H1 (cell line): ENCODE measurements at regions not wholly inside any gene's neighbourhood (a gene's known extent, or its start where the extent isn't known, plus 50 kb on each side); places are given as distances from the start of the nearest gene placed in this dataset.

ENCODE experiments used
- CTCF ChIA-PET: fragments of 300-600 bp; sonication (Branson Sonifier 250); formaldehyde crosslinking; loops from one replicate; lab custom pipeline; 2021; ENCODE audit not compliant: partially characterized antibody; lab: Charles Lee
- POLR2A ChIA-PET: fragments of 300-600 bp; sonication (Branson Sonifier 250); formaldehyde crosslinking; loops from one replicate; lab custom pipeline; 2021; ENCODE audit warnings: inconsistent platforms; ENCODE audit not compliant: partially characterized antibody; lab: Charles Lee
- DNase-seq, 2 experiments: peaks; one replicate each; pipeline versions ENCODE4 v3.0.0 to v3.0.0-alpha.2; 2010 to 2022; ENCODE audit warnings: low spot score in 2 of 2, low read depth in 1 of 2, mixed read lengths in 1 of 2
- FAIRE-seq: peaks from 2 replicates; lab custom pipeline; 2011; peaks lifted over from hg19 to GRCh38; lab: Jason Lieb, UNC
- H2AFZ ChIP-seq: 2 replicates; pipeline ENCODE4 v1.8.1; 2012; ENCODE audit warnings: low read length, inconsistent platforms
- H2AK5ac ChIP-seq: 2 replicates; pipeline ENCODE4 v1.6.1; 2013; ENCODE audit warnings: low read depth, low read length
- H2BK120ac ChIP-seq: replicated peaks from 2 replicates; pipeline ENCODE3; 2013; ENCODE audit warnings: low read depth, low read length, inconsistent platforms
- H2BK12ac ChIP-seq: 2 replicates; pipeline ENCODE4 v1.6.1; 2013; ENCODE audit warnings: low read depth, low read length
- H2BK15ac ChIP-seq: 2 replicates; pipeline ENCODE4 v1.6.1; 2013; ENCODE audit warnings: low read length
- H2BK20ac ChIP-seq: 2 replicates; pipeline ENCODE4 v1.6.1; 2013; ENCODE audit warnings: low read length
- H2BK5ac ChIP-seq: 2 replicates; pipeline ENCODE4 v1.6.1; 2013; ENCODE audit warnings: low read depth, low read length
- H3K14ac ChIP-seq: 2 replicates; pipeline ENCODE4 v1.6.1; 2013; ENCODE audit warnings: inconsistent platforms; ENCODE audit not compliant: insufficient read length
- H3K18ac ChIP-seq: 2 replicates; pipeline ENCODE4 v1.6.1; 2013; ENCODE audit warnings: low read length; ENCODE audit errors: extremely low read depth
- H3K23ac ChIP-seq: 2 replicates; pipeline ENCODE4 v1.6.1; 2013; ENCODE audit warnings: inconsistent platforms; ENCODE audit not compliant: insufficient read length
- H3K23me2 ChIP-seq: 2 replicates; pipeline ENCODE4 v1.6.1; 2013; ENCODE audit warnings: low read depth, low read length
- H3K27ac ChIP-seq: 2 replicates; pipeline ENCODE4 v1.6.1; 2011; ENCODE audit warnings: low read depth, low read length, inconsistent platforms
- H3K27me3 ChIP-seq, 4 experiments: replicated peaks in 1 of 4; 1 replicate in 1 of 4; 2 replicates in 3 of 4; pipeline versions ENCODE4 v1.6.1 to v1.8.1; 2011 to 2013; ENCODE audit warnings: low read length in 3 of 4, mild to moderate bottlenecking in 3 of 4, inconsistent platforms in 2 of 4, mixed read lengths in 2 of 4, moderate library complexity in 1 of 4; ENCODE audit not compliant: control insufficient read depth in 3 of 4, insufficient read depth in 3 of 4; ENCODE audit errors: extremely low read depth in 1 of 4
- H3K36me3 ChIP-seq, 4 experiments: 2 replicates each; pipeline versions ENCODE4 v1.6.1 to v1.8.1; 2011 to 2013; ENCODE audit warnings: mild to moderate bottlenecking in 4 of 4, low read length in 3 of 4, moderate library complexity in 2 of 4, control low read depth in 1 of 4, inconsistent platforms in 1 of 4; ENCODE audit not compliant: insufficient read depth in 4 of 4, control insufficient read depth in 2 of 4
- H3K4ac ChIP-seq: replicated peaks from 2 replicates; pipeline ENCODE3; 2013; ENCODE audit warnings: low read length, low read depth, mixed read lengths, inconsistent platforms; ENCODE audit not compliant: insufficient read length
- H3K4me1 ChIP-seq, 4 experiments: replicated peaks in 1 of 4; 1 replicate in 1 of 4; 2 replicates in 3 of 4; pipeline versions ENCODE4 v1.6.1 to v1.8.1; 2011 to 2013; ENCODE audit warnings: low read length in 3 of 4, inconsistent platforms in 2 of 4, mixed read lengths in 1 of 4; ENCODE audit not compliant: insufficient read depth in 4 of 4, control insufficient read depth in 3 of 4
- H3K4me2 ChIP-seq, 2 experiments: 2 replicates each; pipeline versions ENCODE4 v1.6.1 to v1.8.1; 2011 to 2013; ENCODE audit warnings: low read depth in 2 of 2, low read length in 2 of 2, control low read depth in 1 of 2, inconsistent platforms in 1 of 2, mild to moderate bottlenecking in 1 of 2; ENCODE audit not compliant: insufficient read depth in 1 of 2
- H3K4me3 ChIP-seq, 4 experiments: fragments of 200-600, 300-600 bp in 1 of 4; sonication (generic), shearing (Covaris generic), sonication (Bioruptor Twin) in 1 of 4; 2 replicates each; pipeline versions ENCODE4 v1.5.1 to v1.8.1; 2011 to 2016; ENCODE audit warnings: low read length in 4 of 4, low read depth in 3 of 4, control low read depth in 2 of 4, inconsistent platforms in 2 of 4, mild to moderate bottlenecking in 2 of 4, mixed read lengths in 1 of 4, moderate library complexity in 1 of 4; ENCODE audit not compliant: insufficient read depth in 2 of 4; ENCODE audit errors: extremely low read depth in 1 of 4
- H3K56ac ChIP-seq: replicated peaks from 2 replicates; pipeline ENCODE3; 2013; ENCODE audit warnings: low read depth, mild to moderate bottlenecking, mixed read lengths, low read length, inconsistent platforms; ENCODE audit not compliant: insufficient read length
- H3K79me1 ChIP-seq: 2 replicates; pipeline ENCODE4 v1.6.1; 2013; ENCODE audit warnings: low read depth, low read length, control low read depth
- H3K79me2 ChIP-seq, 2 experiments: 2 replicates each; pipeline versions ENCODE4 v1.6.1 to v1.8.1; 2012 to 2013; ENCODE audit warnings: low read length in 2 of 2, mild to moderate bottlenecking in 2 of 2, inconsistent platforms in 1 of 2; ENCODE audit not compliant: insufficient read depth in 2 of 2, control insufficient read depth in 1 of 2
- H3K9ac ChIP-seq, 4 experiments: replicated peaks in 1 of 4; 1 replicate in 1 of 4; 2 replicates in 3 of 4; pipeline versions ENCODE4 v1.6.1 to v1.8.1; 2011 to 2013; ENCODE audit warnings: low read depth in 3 of 4, low read length in 3 of 4, control low read depth in 2 of 4, mild to moderate bottlenecking in 2 of 4, moderate library complexity in 2 of 4, inconsistent platforms in 1 of 4; ENCODE audit errors: extremely low read depth in 1 of 4
- H3K9me3 ChIP-seq, 2 experiments: 2 replicates each; pipeline versions ENCODE4 v1.6.1 to v1.8.1; 2012 to 2013; ENCODE audit warnings: mild to moderate bottlenecking in 2 of 2, moderate library complexity in 2 of 2, control low read depth in 1 of 2, inconsistent platforms in 1 of 2, low read depth in 1 of 2, low read length in 1 of 2, mixed read lengths in 1 of 2; ENCODE audit not compliant: insufficient read depth in 2 of 2
- H4K20me1 ChIP-seq, 2 experiments: replicated peaks in 1 of 2; 2 replicates each; pipeline versions ENCODE3 to v1.8.1; 2011 to 2013; ENCODE audit warnings: inconsistent platforms in 2 of 2, low read length in 2 of 2, mild to moderate bottlenecking in 1 of 2; ENCODE audit not compliant: insufficient read depth in 2 of 2, control insufficient read depth in 1 of 2
- H4K5ac ChIP-seq: 2 replicates; pipeline ENCODE4 v1.6.1; 2013; ENCODE audit warnings: low read length, low read depth, mixed read lengths, inconsistent platforms; ENCODE audit not compliant: insufficient read length
- H4K8ac ChIP-seq: 2 replicates; pipeline ENCODE4 v1.8.0; 2013; ENCODE audit warnings: mild to moderate bottlenecking, moderate library complexity, low read length, inconsistent platforms; ENCODE audit not compliant: insufficient read depth; ENCODE audit errors: extremely low read depth
- H4K91ac ChIP-seq: replicated peaks from 2 replicates; pipeline ENCODE3; 2013; ENCODE audit warnings: low read length, mixed read lengths, inconsistent platforms; ENCODE audit not compliant: insufficient read length
- ASH2L ChIP-seq: fragments of 200-600, 300-600 bp; sonication (generic); IDR thresholded peaks from one replicate; pipeline ENCODE4 v1.7.1; 2017; ENCODE audit warnings: low read length
- CREB1 ChIP-seq: IDR thresholded peaks from 2 replicates; pipeline ENCODE4 v1.6.1; 2012; ENCODE audit warnings: inconsistent platforms
- RXRA ChIP-seq: IDR thresholded peaks from 2 replicates; pipeline ENCODE4 v1.6.1; 2011; ENCODE audit warnings: low read depth, mild to moderate bottlenecking, low read length, moderate library complexity; ENCODE audit not compliant: insufficient read depth
- USF2 ChIP-seq: IDR thresholded peaks from 2 replicates; pipeline ENCODE4 v1.6.1; 2011; ENCODE audit warnings: low read length, improper control_type of control experiment
- WGBS, 2 experiments: shearing (Covaris generic) in 1 of 2; methylation state at CpG; one replicate each; pipeline versions ENCODE4 v1.1.6 to v1.1.7; 2013 to 2015; ENCODE audit warnings: low lambda C conversion rate in 2 of 2, mixed read lengths in 2 of 2, inconsistent platforms in 1 of 2, low coverage in 1 of 2, missing lambda C conversion rate in 1 of 2; ENCODE audit not compliant: insufficient replicate concordance in 2 of 2, insufficient coverage in 1 of 2, insufficient read length in 1 of 2; ENCODE audit errors: extremely low coverage in 1 of 2, missing lambda C conversion rate in 1 of 2; 5-methylcytosine and 5-hydroxymethylcytosine counted together

- no peak for TF ChIP-seq ASH2L
- TF ChIP-seq CREB1: no peak
- no peak for TF ChIP-seq RXRA
- TF ChIP-seq USF2: no peak
- Histone ChIP-seq H3K23me2 (no peaks in the 10 kb centered on the region), H3K4me3 (no peak overlapping the region), H2BK15ac (no peak overlapping the region), H3K14ac (no peak overlapping the region), H2BK120ac (no peak overlapping the region), H2AFZ (no peak overlapping the region), H3K9me3 (no peaks in the 10 kb centered on the region), H2BK12ac (no peak overlapping the region), H3K4ac (no peak overlapping the region), H3K4me1 (no peaks in the 10 kb centered on the region), H3K18ac (no peak overlapping the region), H3K27ac (no peak overlapping the region), H3K36me3 (no peaks in the 10 kb centered on the region), H3K79me2 (no peaks in the 10 kb centered on the region), H4K8ac (no peak overlapping the region), H3K56ac (no peak overlapping the region), H3K79me1 (no peaks in the 10 kb centered on the region), H3K23ac (no peak overlapping the region), H4K20me1 (no peaks in the 10 kb centered on the region), H2BK20ac (no peak overlapping the region), H3K4me2 (no peak overlapping the region), H3K9ac (no peak overlapping the region), H2BK5ac (no peak overlapping the region), H4K91ac (no peak overlapping the region), H3K27me3 (no peaks in the 10 kb centered on the region), H2AK5ac (no peak overlapping the region), H4K5ac (no peak overlapping the region)
- CTCF ChIA-PET: interaction anchor here (0.7 to 1.5 kb wide), 2 partner anchors 9 to 23 kb away, joined by 3 to 4 read pairs; no protein-coding TSS in a partner anchor
- WGBS, 2 experiments: 86% methylated on average over 2 of the region's 2 CpGs; no CpG with 5 or more reads in 1 of the 2 experiments
- DNase-seq (no peak), FAIRE-seq (no peak)
- POLR2A ChIA-PET: no interaction called here
Observed at GRCh38 chr6:94389218-94389617, 969.9 kb upstream of the EPHA7 start.
